ENCODE measurements at regions not wholly inside any gene's neighbourhood (a gene's known extent, or its start where the extent isn't known, plus 50 kb on each side); places are given as distances from the start of the nearest gene placed in this dataset.
"Not testable (repeated sequence)": the region's sequence is repeated elsewhere in the genome, so short reads cannot be mapped to it uniquely, and the experiment has no call there.

DNA sequence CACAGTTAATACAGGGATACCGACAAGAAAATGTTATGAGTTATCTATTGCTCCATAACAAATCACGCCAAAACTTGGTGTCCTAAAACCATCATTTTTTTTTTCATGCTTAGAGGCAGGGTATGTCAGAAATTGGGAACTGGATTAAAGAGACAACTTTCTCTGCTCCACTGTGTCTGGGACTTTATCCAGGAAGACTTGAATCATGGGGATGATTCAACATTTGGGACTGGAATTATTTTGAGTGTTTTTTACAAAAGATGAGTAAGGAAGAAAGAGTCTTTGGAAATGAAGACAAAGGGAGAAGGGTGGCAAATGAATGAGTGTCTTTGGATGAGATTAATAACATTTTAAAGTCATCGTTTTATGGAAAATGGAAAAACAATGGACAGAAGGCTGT is 1883.7 kb upstream of the C9orf72 start:
- DNase-seq: no peak

DNA sequence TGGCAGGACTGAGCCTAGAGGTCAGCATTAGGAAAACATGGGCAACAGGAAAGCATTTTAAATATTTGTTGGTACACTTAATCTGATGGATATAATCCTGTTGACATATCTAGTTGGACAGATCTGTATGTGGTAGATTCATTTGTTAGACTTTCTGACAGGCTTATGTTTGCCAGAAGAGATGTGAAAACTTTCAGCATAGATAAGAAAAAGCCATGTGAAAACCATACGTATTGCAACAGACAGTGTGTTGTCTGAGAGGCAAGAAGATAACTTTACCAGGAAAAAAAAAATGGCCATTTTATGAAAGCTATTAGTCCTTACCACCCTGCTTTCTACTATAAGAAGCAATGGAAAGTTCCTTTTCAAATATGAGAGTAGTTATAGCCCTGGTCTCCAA is 1902.2 kb upstream of the C9orf72 start:
- no peak for DNase-seq

DNA sequence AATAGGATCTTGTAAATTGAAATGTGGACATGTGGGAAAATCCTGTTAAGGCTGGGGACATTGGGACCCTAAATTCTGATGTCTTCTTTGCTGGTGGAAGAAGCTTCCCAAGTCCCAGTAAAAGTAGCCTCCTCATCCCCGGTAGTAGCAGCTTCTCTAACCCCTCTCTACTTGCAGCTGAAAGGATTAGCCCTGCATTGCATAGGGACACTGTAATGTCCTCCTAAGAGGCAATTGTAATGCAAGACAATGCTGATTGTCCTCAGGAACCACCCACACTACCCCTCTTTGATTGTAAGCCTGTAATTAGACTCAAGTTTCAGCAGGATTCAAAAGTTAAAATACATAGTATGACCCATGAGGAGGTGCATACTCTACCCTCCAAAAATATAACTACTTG is 1938.4 kb upstream of the C9orf72 start:
- no peak for DNase-seq

DNA sequence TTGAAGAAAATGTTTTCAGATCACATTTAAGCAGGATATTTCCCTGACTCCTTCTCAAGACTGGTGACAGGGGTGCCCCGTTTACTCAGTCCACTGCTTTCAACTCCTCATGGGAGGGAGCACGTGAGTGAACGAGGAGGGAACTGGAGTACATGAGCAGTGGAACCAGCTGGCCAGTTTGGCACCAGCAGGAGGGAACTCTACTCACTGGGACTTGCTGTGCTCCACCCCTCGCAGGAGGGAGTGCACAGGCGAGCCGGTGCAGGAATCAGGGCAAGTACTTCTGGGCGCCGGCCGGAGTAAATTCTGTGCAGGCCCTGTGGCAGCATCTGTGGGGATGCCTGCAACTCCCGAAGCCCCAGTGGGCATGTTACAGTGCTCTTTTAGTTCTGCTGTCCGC is 1941.1 kb upstream of the C9orf72 start:
- DNase-seq: no peak

DNA sequence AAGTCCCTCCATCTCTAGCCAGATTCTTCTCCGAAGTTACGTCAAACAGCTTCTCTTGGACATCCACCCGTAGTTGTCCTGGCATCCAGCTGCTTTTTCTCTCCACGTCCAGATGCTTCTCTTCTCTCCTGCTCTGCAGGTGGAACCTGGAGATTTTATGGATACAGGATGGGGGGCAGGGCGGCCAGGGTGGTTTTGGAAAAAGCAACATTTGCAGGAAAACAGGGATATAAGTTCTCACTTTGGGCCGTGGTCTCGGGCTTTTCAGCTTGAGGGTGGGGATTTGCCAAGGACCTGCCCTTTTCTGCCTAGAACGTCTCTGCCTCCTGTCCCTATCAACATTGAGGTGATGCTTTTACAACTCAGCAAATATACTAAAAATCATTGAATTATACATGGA is 1941.6 kb upstream of the C9orf72 start:
- DNase-seq: no peak

DNA sequence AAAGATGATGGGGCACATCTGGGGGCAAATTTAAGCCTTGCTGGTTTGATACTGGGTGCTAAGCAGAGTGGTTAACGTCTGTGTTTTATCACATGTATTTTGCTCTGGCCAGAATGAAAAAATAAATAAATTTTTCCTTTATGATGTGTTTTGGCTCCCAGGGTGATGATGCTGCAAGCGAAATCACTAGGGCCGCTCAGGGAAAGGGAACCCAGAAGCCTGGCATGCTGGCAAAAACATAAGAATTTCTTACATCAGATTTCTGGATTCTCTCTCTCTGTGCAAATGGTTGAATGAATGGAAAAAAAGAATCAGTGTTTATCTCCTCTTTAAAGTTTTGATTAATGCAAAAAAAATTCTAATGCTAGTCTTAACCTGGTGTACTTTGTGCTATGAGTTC is 1975.2 kb upstream of the C9orf72 start:
- no peak for DNase-seq

- DNase-seq: no peak
Measured at GRCh38 chr9:29555502-29555901, 1982.2 kb upstream of the C9orf72 start.

- no peak for DNase-seq
Measured at GRCh38 chr9:29556317-29556716, 1983.0 kb upstream of the C9orf72 start.

DNA sequence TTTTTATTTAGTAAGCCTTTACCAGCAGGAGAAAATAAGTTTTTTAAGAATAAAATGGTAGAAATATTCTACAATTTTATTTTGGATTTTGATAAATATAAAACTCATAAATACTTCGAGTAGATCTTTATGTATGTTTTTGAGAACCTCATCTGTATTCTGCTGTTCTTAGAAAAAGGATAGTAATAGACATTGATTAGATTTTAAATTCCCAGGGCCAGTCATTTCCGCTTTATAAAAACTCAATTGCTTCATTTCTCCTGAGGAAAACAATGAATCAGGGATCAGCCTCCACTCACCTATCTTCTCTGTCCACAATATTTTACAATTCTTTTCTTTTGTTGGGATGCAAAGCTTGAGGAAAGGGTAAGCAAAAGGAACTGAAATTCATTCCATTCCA is 1983.5 kb upstream of the C9orf72 start:
- no peak for DNase-seq

GRCh38 chr9:29564564-29564963 is 1991.3 kb upstream of the C9orf72 start:
- no peak for DNase-seq

- no peak for DNase-seq
Measured at GRCh38 chr9:29575219-29575618, 2001.9 kb upstream of the C9orf72 start.

- no peak for DNase-seq
Measured at GRCh38 chr9:29588361-29588760, 2015.1 kb upstream of the C9orf72 start.

DNA sequence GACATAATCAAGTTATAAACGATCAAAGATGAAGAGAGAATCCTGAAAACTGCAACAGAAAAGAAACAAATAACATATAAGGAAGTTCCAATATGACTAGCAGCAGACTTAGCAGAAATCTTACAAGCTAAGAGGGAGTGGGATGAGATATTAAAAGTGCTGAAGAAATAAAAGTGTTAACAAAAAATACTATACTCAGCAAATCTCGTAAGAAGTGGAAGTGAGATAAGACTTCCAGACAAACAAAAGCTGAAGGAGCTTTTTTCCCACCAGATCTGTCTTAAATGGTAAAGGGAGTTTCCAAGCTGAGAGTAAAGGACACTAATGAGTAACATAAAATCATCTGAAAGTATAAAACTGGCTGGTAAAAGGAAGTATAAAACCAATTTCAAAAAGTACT is 2036.0 kb upstream of the C9orf72 start:
- DNase-seq: no peak

DNA sequence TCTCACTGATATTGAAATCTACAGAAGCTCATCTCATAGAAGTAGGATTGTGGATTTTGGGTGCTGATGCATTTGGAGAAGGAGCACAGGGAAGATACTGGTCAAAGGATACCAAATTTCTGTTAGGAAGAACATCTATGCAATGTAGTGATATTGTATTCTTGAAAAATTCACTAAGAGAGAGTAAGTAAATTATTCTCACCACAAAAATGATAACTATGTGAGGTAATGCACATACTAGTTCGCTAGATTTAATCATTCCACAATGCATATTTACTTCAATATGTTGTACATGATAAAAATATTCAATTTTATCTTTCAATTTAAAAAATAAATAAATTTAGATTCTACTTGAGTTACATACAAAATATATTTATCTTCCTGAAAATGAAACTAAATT is 2040.5 kb upstream of the C9orf72 start:
- no peak for DNase-seq

DNA sequence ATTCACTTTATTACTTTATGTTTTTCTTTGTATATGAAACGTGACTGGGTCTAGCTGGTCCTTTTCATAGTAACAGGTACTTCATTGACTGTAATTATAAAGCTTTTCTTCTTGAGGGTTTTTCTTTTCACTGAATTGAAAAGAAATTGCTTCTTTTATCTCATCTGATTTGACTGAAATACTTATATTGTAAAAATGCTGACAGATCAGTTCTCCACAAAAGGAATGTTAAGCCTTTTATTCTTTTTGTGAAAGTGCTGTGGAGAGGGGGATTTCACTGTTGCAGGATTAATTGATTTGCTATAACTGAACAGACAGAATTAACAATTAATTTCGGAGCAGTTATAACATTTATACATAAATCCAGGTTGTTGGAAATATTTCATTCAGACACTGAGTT is 2043.6 kb upstream of the C9orf72 start:
- no peak for DNase-seq

DNA sequence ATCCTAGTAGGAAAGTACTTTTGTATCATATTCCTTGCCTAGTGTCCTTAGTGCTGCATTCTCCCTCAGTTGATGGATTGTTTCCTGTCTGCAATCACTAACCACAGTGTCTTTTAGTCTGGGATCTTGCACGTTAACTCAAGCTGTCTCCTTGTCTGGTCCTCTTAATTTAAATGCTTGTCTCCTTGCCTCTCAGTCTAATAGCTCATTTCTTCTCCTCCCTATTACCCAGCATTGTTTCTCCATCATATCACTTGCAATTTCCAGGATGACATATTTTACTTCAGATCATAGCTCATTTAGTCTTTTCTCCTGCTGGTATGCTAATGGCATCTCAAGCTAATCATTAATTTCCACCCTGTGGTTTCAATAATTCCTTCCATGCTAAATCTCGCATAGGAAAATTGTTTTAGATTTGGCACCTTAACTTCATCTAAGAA is 2052.0 kb upstream of the C9orf72 start:
- DNase-seq: no peak

- DNase-seq: no peak
Measured at GRCh38 chr9:29625931-29626330, 2052.7 kb upstream of the C9orf72 start.

- DNase-seq: not testable (repeated sequence)
Measured at GRCh38 chr9:29628856-29629255, 2055.6 kb upstream of the C9orf72 start.

GRCh38 chr9:29637471-29638237 is 2064.4 kb upstream of the C9orf72 start:
- DNase-seq: no peak

DNA sequence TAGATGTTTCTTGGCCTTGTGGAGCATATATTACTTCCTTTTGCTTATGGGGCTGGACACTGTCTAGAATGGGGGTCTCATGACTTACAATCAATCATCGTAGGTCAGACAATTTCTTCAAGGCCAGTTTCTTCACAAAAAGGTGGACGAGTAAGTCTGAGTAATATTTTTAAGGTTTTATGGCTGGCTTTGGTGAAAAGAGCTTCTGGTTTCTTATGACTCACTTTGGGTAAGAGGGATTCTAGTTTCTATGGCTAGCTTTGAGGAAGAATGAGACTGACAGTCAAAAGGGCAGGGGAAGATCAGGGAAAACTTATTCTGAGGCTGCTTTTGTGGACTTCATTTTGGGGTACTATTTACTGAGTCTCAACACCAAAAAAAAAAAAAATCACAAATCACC is 2067.2 kb upstream of the C9orf72 start:
- no peak for DNase-seq

DNA sequence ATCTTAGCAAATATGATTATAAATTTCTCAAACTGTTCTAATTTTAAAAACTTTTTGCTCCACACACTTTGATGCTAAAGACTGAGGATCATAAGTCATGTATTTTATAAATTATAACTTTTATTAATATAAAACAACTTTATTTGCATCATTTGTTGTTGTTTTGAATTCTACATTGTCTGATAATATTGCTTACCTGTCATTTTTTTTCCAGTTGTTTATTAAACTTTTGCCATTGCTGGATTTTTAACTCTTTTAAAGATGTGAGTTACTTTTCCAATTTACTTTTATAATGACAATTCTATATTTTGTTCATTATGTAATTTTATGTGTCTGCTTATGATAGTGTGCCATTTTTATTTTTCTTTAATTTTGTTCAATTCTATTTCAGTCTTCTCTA is 2071.2 kb upstream of the C9orf72 start:
- DNase-seq: no peak

DNA sequence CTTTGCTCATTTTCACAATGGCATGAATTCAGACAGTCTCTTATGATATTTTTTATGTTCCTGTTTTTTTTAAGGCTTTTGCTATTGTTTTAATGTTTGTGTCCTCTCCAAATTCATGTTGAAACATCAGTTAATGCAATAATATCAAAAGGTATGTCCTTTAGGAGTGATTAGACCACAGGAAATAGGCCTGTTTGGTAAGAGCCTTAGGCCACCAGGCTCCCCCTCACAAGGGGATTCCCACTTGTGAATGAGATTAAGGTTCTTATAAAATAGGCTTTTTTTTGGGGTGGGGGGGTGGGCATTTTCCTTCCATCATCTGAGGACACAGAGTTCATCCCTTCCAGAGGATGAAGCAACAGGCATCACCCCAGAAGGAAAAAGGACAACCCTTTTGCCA is 2074.2 kb upstream of the C9orf72 start:
- DNase-seq: no peak

DNA sequence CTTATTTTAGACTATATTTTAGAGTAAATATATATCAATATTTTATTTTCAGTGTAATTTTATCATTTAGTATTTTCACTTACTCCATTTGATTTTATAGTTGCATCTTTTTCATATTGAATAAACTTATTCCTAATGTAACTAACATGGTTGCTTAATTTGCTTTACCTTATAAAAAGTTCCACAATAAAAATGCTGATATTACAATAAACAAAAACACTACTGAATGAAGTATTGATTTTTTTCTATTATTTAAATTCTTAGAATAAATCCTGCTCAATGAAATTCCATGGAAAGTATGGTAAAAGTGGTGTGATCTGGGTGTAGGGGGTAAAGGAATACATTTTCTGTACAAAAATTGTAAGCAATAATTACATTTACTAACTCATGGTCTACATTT is 2074.9 kb upstream of the C9orf72 start:
- DNase-seq: no peak

DNA sequence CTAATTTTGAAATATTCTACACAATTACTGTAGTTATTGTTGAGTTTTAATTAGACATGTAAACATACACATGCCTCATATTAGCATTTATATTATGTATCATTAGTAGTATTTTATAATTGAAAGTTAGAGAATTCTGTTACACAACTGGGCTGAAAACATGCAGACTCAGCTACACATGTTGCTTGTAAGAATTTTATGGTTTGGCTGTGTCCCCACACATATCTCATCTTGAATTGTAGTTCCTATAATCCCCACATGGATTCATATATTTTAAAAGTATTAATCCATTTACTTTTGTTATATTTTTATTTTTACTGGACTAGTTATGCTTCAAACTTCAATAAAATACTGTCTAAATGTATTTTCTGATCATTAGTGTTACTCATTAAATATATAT is 2075.3 kb upstream of the C9orf72 start:
- DNase-seq: no peak

- DNase-seq: no peak
Measured at GRCh38 chr9:29656641-29657406, 2083.5 kb upstream of the C9orf72 start.
